H9 (cell line): ENCODE measurements at regions not wholly inside any gene's neighbourhood (a gene's known extent, or its start where the extent isn't known, plus 50 kb on each side); places are given as distances from the start of the nearest gene placed in this dataset.
"Not testable (repeated sequence)": the region's sequence is repeated elsewhere in the genome, so short reads cannot be mapped to it uniquely, and the experiment has no call there.

ENCODE experiments used
- DNase-seq: peaks from one replicate; pipeline ENCODE4 v3.0.0-alpha.2; 2017
- H2AFZ ChIP-seq: one replicate; pipeline ENCODE4 v1.6.1; 2013; ENCODE audit warnings: mild to moderate bottlenecking, low read length, control low read depth, moderate library complexity
- H2AK5ac ChIP-seq: 2 replicates; pipeline ENCODE4 v1.6.1; 2013; ENCODE audit warnings: low read length, control low read depth, mixed read lengths; ENCODE audit not compliant: insufficient read length
- H2BK120ac ChIP-seq: one replicate; pipeline ENCODE4 v1.6.1; 2013; ENCODE audit warnings: low read depth, mild to moderate bottlenecking, low read length, control low read depth, inconsistent platforms; ENCODE audit not compliant: poor library complexity, severe bottlenecking
- H2BK12ac ChIP-seq: 2 replicates; pipeline ENCODE4 v1.6.1; 2013; ENCODE audit warnings: low read length, control low read depth, mixed read lengths, low read depth; ENCODE audit not compliant: insufficient read length
- H2BK15ac ChIP-seq: 2 replicates; pipeline ENCODE4 v1.6.1; 2013; ENCODE audit warnings: low read depth, low read length, control low read depth
- H2BK20ac ChIP-seq: one replicate; pipeline ENCODE4 v1.6.1; 2013; ENCODE audit warnings: low read depth, mild to moderate bottlenecking, low read length, control low read depth, inconsistent platforms; ENCODE audit not compliant: poor library complexity, severe bottlenecking
- H2BK5ac ChIP-seq: 2 replicates; pipeline ENCODE4 v1.6.1; 2013; ENCODE audit warnings: low read length, control low read depth, mixed read lengths; ENCODE audit not compliant: insufficient read length
- H3K14ac ChIP-seq: 2 replicates; pipeline ENCODE4 v1.6.1; 2013; ENCODE audit warnings: low read length, control low read depth; ENCODE audit not compliant: insufficient read depth
- H3K18ac ChIP-seq: 2 replicates; pipeline ENCODE4 v1.6.1; 2013; ENCODE audit warnings: low read depth, mild to moderate bottlenecking, mixed read lengths, low read length, control low read depth; ENCODE audit not compliant: insufficient read length
- H3K23ac ChIP-seq: 2 replicates; pipeline ENCODE4 v1.6.1; 2013; ENCODE audit warnings: low read length, control low read depth, mixed read lengths, low read depth; ENCODE audit not compliant: insufficient read length
- H3K23me2 ChIP-seq: 2 replicates; pipeline ENCODE4 v1.6.1; 2013; ENCODE audit warnings: low read depth, mild to moderate bottlenecking, mixed read lengths, low read length, control low read depth; ENCODE audit not compliant: insufficient read length, poor library complexity, severe bottlenecking
- H3K27ac ChIP-seq: 2 replicates; pipeline ENCODE4 v1.5.1; 2013; ENCODE audit warnings: low read length, control low read depth, mixed read lengths, low read depth; ENCODE audit not compliant: insufficient read length
- H3K27me3 ChIP-seq: 2 replicates; pipeline ENCODE4 v1.6.1; 2013; ENCODE audit warnings: low read length, control low read depth, inconsistent platforms; ENCODE audit not compliant: insufficient read depth
- H3K4ac ChIP-seq: 2 replicates; pipeline ENCODE4 v1.6.1; 2013; ENCODE audit warnings: low read depth, mild to moderate bottlenecking, control low read depth, inconsistent platforms, low read length, moderate library complexity
- H3K4me1 ChIP-seq: 2 replicates; pipeline ENCODE4 v1.6.1; 2013; ENCODE audit warnings: low read length, control low read depth, inconsistent platforms; ENCODE audit not compliant: insufficient read depth
- H3K4me2 ChIP-seq: 2 replicates; pipeline ENCODE4 v1.6.1; 2013; ENCODE audit warnings: low read length, control low read depth, mixed read lengths; ENCODE audit not compliant: insufficient read length, insufficient read depth
- H3K56ac ChIP-seq: 2 replicates; pipeline ENCODE4 v1.6.1; 2013; ENCODE audit warnings: low read depth, mild to moderate bottlenecking, mixed read lengths, low read length, control low read depth; ENCODE audit not compliant: insufficient read length
- H3K79me1 ChIP-seq: 2 replicates; pipeline ENCODE4 v1.6.1; 2013; ENCODE audit warnings: low read depth, mild to moderate bottlenecking, moderate library complexity, low read length, control low read depth, inconsistent platforms; ENCODE audit not compliant: insufficient read depth, poor library complexity, severe bottlenecking
- H3K79me2 ChIP-seq: 2 replicates; pipeline ENCODE4 v1.6.1; 2013; ENCODE audit warnings: low read length, control low read depth, inconsistent platforms; ENCODE audit not compliant: insufficient read depth
- H3K9ac ChIP-seq: 2 replicates; pipeline ENCODE4 v1.6.1; 2013; ENCODE audit warnings: low read length, control low read depth, mixed read lengths; ENCODE audit not compliant: insufficient read length; ENCODE audit errors: extremely low read depth
- H3K9me3 ChIP-seq: one replicate; pipeline ENCODE4 v1.6.1; 2013; ENCODE audit warnings: low read depth, low read length, inconsistent platforms; ENCODE audit not compliant: control insufficient read depth
- H3T11ph ChIP-seq: one replicate; pipeline ENCODE4 v1.6.1; 2013; ENCODE audit warnings: mild to moderate bottlenecking, low read length, control low read depth, inconsistent platforms
- H4K20me1 ChIP-seq: one replicate; pipeline ENCODE4 v1.6.1; 2013; ENCODE audit not compliant: control insufficient read depth, insufficient read length, insufficient read depth
- H4K5ac ChIP-seq: 2 replicates; pipeline ENCODE4 v1.6.1; 2013; ENCODE audit warnings: low read depth, mild to moderate bottlenecking, mixed read lengths, low read length, control low read depth; ENCODE audit not compliant: insufficient read length
- H4K8ac ChIP-seq: replicated peaks from 2 replicates; pipeline ENCODE4 v1.6.1; 2013; ENCODE audit warnings: low read length, control low read depth, mixed read lengths, low read depth; ENCODE audit not compliant: insufficient read length
- H4K91ac ChIP-seq: 2 replicates; pipeline ENCODE4 v1.6.1; 2013; ENCODE audit warnings: low read depth, mild to moderate bottlenecking, moderate library complexity, mixed read lengths, low read length, control low read depth; ENCODE audit not compliant: insufficient read length
- H3K27ac Mint-ChIP-seq, 3 experiments: 2 replicates in 2 of 3; 3 replicates in 1 of 3; pipeline ENCODE4 v1.8.0; 2020 to 2021; ENCODE audit warnings: mixed read lengths in 3 of 3, mild to moderate bottlenecking in 1 of 3, moderate library complexity in 1 of 3
- H3K27me3 Mint-ChIP-seq: 2 replicates; pipeline ENCODE4 v1.8.0; 2021; ENCODE audit warnings: low read depth, mild to moderate bottlenecking, moderate library complexity, mixed read lengths
- H3K36me3 Mint-ChIP-seq, 3 experiments: 2 replicates in 2 of 3; 3 replicates in 1 of 3; pipeline ENCODE4 v1.8.0; 2020 to 2021; ENCODE audit warnings: low read depth in 3 of 3, mixed read lengths in 3 of 3; ENCODE audit not compliant: insufficient read depth in 1 of 3
- H3K4me1 Mint-ChIP-seq, 2 experiments: 2 replicates each; pipeline ENCODE4 v1.8.0; 2020; ENCODE audit warnings: mixed read lengths in 2 of 2
- H3K4me3 Mint-ChIP-seq, 2 experiments: 2 replicates in 1 of 2; 3 replicates in 1 of 2; pipeline ENCODE4 v1.8.0; 2020 to 2021; ENCODE audit warnings: mild to moderate bottlenecking in 2 of 2, mixed read lengths in 2 of 2, moderate library complexity in 1 of 2
- H3K9me3 Mint-ChIP-seq, 2 experiments: 2 replicates in 1 of 2; 3 replicates in 1 of 2; pipeline ENCODE4 v1.8.0; 2020; ENCODE audit warnings: mild to moderate bottlenecking in 2 of 2, mixed read lengths in 2 of 2, moderate library complexity in 1 of 2
- CTCF ChIP-seq: fragments of 200-600 bp; sonication (generic); conservative IDR thresholded peaks from 3 replicates; pipeline ENCODE4 v1.8.0; 2021; ENCODE audit warnings: antibody characterized with exemption, mild to moderate bottlenecking
- WGBS: extraction: QIAGEN DNeasy Blood & Tissue Kit; methylation state at CpG from one replicate; pipeline ENCODE4 v1.1.7; 2013; ENCODE audit warnings: missing lambda C conversion rate, low lambda C conversion rate, mixed read lengths; ENCODE audit not compliant: insufficient read length; ENCODE audit errors: extremely low coverage; 5-methylcytosine and 5-hydroxymethylcytosine counted together

- H3K27ac ChIP-seq = no peak overlapping the region
- no peaks in the 10 kb centered on the region for H3K79me2 ChIP-seq
- H3K4me1 Mint-ChIP-seq = peaks cover 15 to 20% of the 10 kb centered on the region in 2 experiments
- H3K23me2 ChIP-seq = no peaks in the 10 kb centered on the region
- no peaks in the 10 kb centered on the region for H3K27me3 ChIP-seq
- no peak overlapping the region for H3K14ac ChIP-seq
- H3K4ac ChIP-seq = no peak overlapping the region
- no peaks in the 10 kb centered on the region for H3K27me3 Mint-ChIP-seq
- no peak overlapping the region for H4K8ac ChIP-seq
- peaks cover 4% of the 10 kb centered on the region for H3K4me1 ChIP-seq
- no peak overlapping the region for H3K18ac ChIP-seq
- no peak overlapping the region for H3K56ac ChIP-seq
- no peak overlapping the region for H2BK20ac ChIP-seq
- no peak for DNase-seq
- no peak overlapping the region for H3K9ac ChIP-seq
- H2BK5ac ChIP-seq = no peak overlapping the region
- no peak overlapping the region for H2BK15ac ChIP-seq
- no peak overlapping the region for H3K4me3 Mint-ChIP-seq
- no peak overlapping the region for H2BK120ac ChIP-seq
- WGBS = no CpG with 5 or more reads among the region's 1 CpG
- no peak overlapping the region for H3T11ph ChIP-seq
- no peaks in the 10 kb centered on the region for H4K20me1 ChIP-seq
- no peak overlapping the region for H2BK12ac ChIP-seq
- no peak for TF ChIP-seq CTCF
- no peak overlapping the region for H2AK5ac ChIP-seq
- H3K9me3 Mint-ChIP-seq = peaks cover 14 to 25% of the 10 kb centered on the region in 2 experiments; a peak in 4 of 5 replicates
- no peak overlapping the region for H3K4me2 ChIP-seq
- H3K27ac Mint-ChIP-seq = no peak overlapping the region
- no peak overlapping the region for H2AFZ ChIP-seq
- H3K9me3 ChIP-seq = no peaks in the 10 kb centered on the region
- no peak overlapping the region for H3K23ac ChIP-seq
- H3K36me3 Mint-ChIP-seq = peaks cover 13 to 33% (median 29%) of the 10 kb centered on the region in 3 experiments
- H3K79me1 ChIP-seq = no peaks in the 10 kb centered on the region
- H4K91ac ChIP-seq = no peak overlapping the region
- H4K5ac ChIP-seq = no peak overlapping the region
Observed at GRCh38 chr18:34514957-34515356, 195.1 kb upstream of the DTNA start.

GRCh38 chr18:34516355-34516754 is 193.7 kb upstream of the DTNA start:
- not testable (repeated sequence) for H3K27me3 Mint-ChIP-seq, H2BK15ac ChIP-seq, H4K20me1 ChIP-seq, DNase-seq, H3K9ac ChIP-seq, H3K27ac ChIP-seq, H2BK5ac ChIP-seq, H3K9me3 ChIP-seq, H2BK120ac ChIP-seq, H3K14ac ChIP-seq, H3K4me3 Mint-ChIP-seq, H3K4ac ChIP-seq, H3K79me2 ChIP-seq, H4K91ac ChIP-seq, H2BK12ac ChIP-seq, H3K18ac ChIP-seq, H3K27me3 ChIP-seq, H3K23ac ChIP-seq, H3K4me1 ChIP-seq, H3T11ph ChIP-seq, H4K5ac ChIP-seq, H3K56ac ChIP-seq, H2BK20ac ChIP-seq, H3K23me2 ChIP-seq, H3K79me1 ChIP-seq, H3K4me2 ChIP-seq, H2AK5ac ChIP-seq, H3K4me1 Mint-ChIP-seq, H2AFZ ChIP-seq, H4K8ac ChIP-seq, H3K27ac Mint-ChIP-seq
- no CpG with 5 or more reads among the region's 9 CpGs for WGBS
- Mint-ChIP-seq H3K36me3 (peaks cover 13 to 33% (median 29%) of the 10 kb centered on the region in 3 experiments), H3K9me3 (peaks cover 14 to 25% of the 10 kb centered on the region in 2 experiments; a peak in 4 of 5 replicates)
